ENCODE measurements at regions not wholly inside any gene's neighbourhood (a gene's known extent, or its start where the extent isn't known, plus 50 kb on each side); places are given as distances from the start of the nearest gene placed in this dataset.

DNA sequence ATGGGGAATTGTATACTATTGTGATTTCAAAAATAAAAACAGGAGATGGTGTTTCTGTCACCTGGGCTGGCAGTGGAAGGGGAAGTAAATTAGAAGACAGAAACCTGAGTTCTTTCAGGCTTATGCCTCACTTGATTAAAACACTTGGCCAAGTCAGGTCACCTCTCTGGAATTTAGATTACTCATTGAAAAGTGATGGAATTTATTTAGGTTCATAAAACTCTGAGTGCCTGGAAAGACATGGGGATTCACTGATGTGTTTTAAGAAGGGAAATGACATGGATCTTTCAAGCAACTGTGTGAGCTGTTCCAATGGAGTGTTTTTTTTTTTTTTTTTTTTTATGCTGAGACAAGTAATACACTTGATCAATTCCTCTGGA, 400.1 kb downstream of the TMEM135 start:
- no peak for ATAC-seq
- TF ChIP-seq, protein P1, sequence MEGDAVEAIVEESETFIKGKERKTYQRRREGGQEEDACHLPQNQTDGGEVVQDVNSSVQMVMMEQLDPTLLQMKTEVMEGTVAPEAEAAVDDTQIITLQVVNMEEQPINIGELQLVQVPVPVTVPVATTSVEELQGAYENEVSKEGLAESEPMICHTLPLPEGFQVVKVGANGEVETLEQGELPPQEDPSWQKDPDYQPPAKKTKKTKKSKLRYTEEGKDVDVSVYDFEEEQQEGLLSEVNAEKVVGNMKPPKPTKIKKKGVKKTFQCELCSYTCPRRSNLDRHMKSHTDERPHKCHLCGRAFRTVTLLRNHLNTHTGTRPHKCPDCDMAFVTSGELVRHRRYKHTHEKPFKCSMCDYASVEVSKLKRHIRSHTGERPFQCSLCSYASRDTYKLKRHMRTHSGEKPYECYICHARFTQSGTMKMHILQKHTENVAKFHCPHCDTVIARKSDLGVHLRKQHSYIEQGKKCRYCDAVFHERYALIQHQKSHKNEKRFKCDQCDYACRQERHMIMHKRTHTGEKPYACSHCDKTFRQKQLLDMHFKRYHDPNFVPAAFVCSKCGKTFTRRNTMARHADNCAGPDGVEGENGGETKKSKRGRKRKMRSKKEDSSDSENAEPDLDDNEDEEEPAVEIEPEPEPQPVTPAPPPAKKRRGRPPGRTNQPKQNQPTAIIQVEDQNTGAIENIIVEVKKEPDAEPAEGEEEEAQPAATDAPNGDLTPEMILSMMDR (IDR thresholded peaks at IDR 0.05), result no peak

DNA sequence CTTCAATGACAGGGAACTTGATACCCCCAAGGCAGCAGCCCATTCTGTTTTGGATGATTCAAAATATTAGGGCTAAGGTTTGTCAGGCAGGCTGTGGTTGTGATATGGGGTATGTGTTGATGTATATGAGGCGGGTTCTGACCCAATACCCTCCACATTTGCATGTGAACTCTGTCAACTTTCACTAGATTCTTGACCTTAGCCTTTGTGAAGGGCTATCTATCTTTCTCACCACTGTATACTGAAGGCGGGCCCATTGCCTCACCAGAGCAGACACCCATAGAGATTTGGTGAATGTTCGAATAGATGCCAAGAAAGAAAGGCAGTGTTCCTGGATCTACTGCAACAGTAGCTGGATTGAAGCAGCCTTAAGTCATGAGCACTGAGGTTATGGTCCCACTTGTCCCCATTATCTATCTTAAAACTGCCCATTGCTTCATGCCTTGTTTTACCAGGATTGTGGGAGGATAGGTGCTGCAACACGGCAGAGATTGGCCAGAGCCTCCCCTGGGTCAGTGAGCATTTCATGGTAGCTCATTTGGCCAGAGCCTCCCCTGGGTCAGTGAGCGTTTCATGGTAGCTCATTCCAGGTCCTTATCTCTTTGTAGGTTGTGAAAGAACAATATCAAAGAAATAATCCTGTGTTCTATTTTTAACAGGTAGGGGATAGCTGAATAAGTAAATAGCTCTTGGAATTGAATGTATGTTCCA, 399.6 kb downstream of the TMEM135 start:
- no peak overlapping the region for H3K27ac ChIP-seq
- no peaks in the 10 kb centered on the region for H3K9me3 ChIP-seq
- no peak for DNase-seq
- no peaks in the 10 kb centered on the region for H3K27me3 ChIP-seq
- no peak overlapping the region for H3K4me3 ChIP-seq
- H3K4me1 ChIP-seq, result no peaks in the 10 kb centered on the region
- ATAC-seq, result no peak
- H3K36me3 ChIP-seq, result no peaks in the 10 kb centered on the region
- TF ChIP-seq, protein P1 (IDR thresholded peaks at IDR 0.05), result no peak
- intact Hi-C loops (cut with DNase I), result no loop called here

More for the DNA sequence above, 400.1 kb downstream of the TMEM135 start:
- DNase-seq, result no peak
- Histone ChIP-seq H3K36me3 (no peaks in the 10 kb centered on the region), H3K27ac (no peak overlapping the region), H3K4me1 (no peaks in the 10 kb centered on the region), H3K9me3 (no peaks in the 10 kb centered on the region), H3K4me3 (no peak overlapping the region), H3K27me3 (no peaks in the 10 kb centered on the region)
- intact Hi-C loops (cut with DNase I), result no loop called here

DNA sequence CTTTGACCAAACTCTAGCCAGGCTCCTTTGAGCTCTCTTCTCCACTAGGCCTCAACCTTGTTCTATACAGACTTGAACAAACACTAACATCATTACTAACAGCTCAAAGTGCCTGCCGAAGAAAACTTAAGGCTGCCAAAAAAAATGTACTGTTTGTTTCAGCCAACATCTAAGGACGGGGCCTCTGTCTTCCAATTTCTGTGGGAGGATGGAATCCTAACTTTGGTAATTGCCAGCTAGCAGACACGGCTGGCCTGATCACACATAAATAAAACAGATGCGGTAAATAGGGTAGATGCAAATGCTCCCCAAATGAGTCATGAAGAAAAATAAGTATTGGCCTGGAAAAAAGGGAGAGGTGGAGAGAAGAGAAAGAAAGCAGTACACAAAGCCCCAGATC, 394.3 kb downstream of the TMEM135 start:
- ATAC-seq, result peak; percentile 16
- TF ChIP-seq, protein P1 (IDR thresholded peaks at IDR 0.05), result no peak
- H3K36me3 ChIP-seq, result no peaks in the 10 kb centered on the region
- intact Hi-C loops (cut with DNase I), result no loop called here
- H3K4me1 ChIP-seq, result no peaks in the 10 kb centered on the region
- H3K9me3 ChIP-seq, result no peaks in the 10 kb centered on the region
- H3K4me3 ChIP-seq, result no peak overlapping the region
- no peak overlapping the region for H3K27ac ChIP-seq
- no peaks in the 10 kb centered on the region for H3K27me3 ChIP-seq
- DNase-seq, result peak in 1 of 4 donors; percentile 9

DNA sequence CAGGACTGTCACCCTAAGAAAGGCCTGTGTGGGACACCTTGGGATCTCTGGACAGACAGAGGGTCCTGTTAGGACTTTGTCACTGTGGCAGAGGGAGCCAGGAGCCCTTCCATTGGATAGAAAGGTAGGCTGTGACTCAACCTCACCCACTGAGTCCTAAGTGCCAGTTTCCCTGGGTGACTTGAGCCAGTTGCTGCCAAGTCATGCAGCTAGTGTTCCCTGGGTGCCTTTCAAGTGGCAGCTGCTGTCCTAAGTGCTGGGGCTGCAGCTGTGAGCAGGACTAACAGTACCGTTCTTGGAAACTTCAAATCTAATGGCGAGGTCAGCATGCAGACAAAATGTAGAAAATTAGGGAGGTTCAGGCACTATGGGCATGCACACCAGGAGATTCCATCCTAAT, 393.7 kb downstream of the TMEM135 start:
- no peaks in the 10 kb centered on the region for H3K9me3 ChIP-seq
- intact Hi-C loops (cut with DNase I), result no loop called here

DNA sequence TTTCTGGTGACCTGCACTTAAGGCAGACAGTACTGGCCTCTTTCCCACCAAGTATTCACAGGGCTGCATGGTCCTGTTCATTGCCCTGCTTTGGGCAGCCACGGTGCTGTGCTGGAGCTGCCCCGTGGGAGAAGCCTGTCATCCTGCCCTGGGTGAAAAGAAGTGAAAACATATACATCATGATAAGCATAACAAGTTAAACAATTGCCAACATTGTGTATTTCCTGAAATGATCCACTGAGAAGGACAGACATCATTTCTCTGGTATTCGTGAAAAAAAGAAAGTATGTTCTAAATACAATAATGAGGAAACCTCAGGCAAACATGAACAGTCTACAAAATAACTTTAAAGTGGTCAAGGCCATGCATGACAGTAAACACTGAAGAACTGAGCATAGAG, 393.1 kb downstream of the TMEM135 start:
- no peaks in the 10 kb centered on the region for H3K4me1 ChIP-seq
- H3K9me3 ChIP-seq, result no peaks in the 10 kb centered on the region
- intact Hi-C loops (cut with DNase I), result no loop called here
- ATAC-seq (no peak), DNase-seq (no peak)
- no peak overlapping the region for H3K27ac ChIP-seq
- no peaks in the 10 kb centered on the region for H3K36me3 ChIP-seq
- TF ChIP-seq, protein P1 (IDR thresholded peaks at IDR 0.05), result no peak
- no peaks in the 10 kb centered on the region for H3K27me3 ChIP-seq
- H3K4me3 ChIP-seq, result no peak overlapping the region

More for the DNA sequence above, 393.7 kb downstream of the TMEM135 start:
- Histone ChIP-seq H3K4me1 (no peaks in the 10 kb centered on the region), H3K36me3 (no peaks in the 10 kb centered on the region), H3K27me3 (no peaks in the 10 kb centered on the region), H3K27ac (no peak overlapping the region), H3K4me3 (no peak overlapping the region)
- no peak for DNase-seq
- ATAC-seq, result no peak
- TF ChIP-seq, protein P1 (IDR thresholded peaks at IDR 0.05), result no peak
